HEK293T (cell line): ENCODE measurements at regions not wholly inside any gene's neighbourhood (a gene's known extent, or its start where the extent isn't known, plus 50 kb on each side); places are given as distances from the start of the nearest gene placed in this dataset.

ENCODE experiments used
- CTCF ChIA-PET: fragments of 350-600 bp; formaldehyde crosslinking; extraction: SDS; loops from one replicate; lab custom pipeline; 2021; ENCODE audit warnings: antibody characterized with exemption, inconsistent platforms; lab: Yijun Ruan, JAX
- POLR2A ChIA-PET: fragments of 350-600 bp; formaldehyde crosslinking; extraction: SDS; loops from one replicate; lab custom pipeline; 2020; ENCODE audit warnings: antibody characterized with exemption, inconsistent platforms; lab: Yijun Ruan, JAX
- DNase-seq: peaks from one replicate; pipeline ENCODE4 v3.0.0; 2012; ENCODE audit warnings: mixed read lengths; ENCODE audit errors: extremely low spot score
- ARNT ChIP-seq: fragments of 450-650 bp; IDR thresholded peaks from 2 replicates; pipeline ENCODE4 v1.6.1; 2017; ENCODE audit warnings: mild to moderate bottlenecking
- BHLHE40 ChIP-seq: fragments of 450-650 bp; IDR thresholded peaks from 2 replicates; pipeline ENCODE4 v1.6.1; 2016; ENCODE audit warnings: mild to moderate bottlenecking, moderate library complexity, borderline replicate concordance
- CTBP1 ChIP-seq: fragments of 450-650 bp; IDR thresholded peaks from 2 replicates; pipeline ENCODE4 v1.6.1; 2016; ENCODE audit warnings: borderline replicate concordance
- ELF4 ChIP-seq: fragments of 450-650 bp; IDR thresholded peaks from 2 replicates; pipeline ENCODE4 v1.6.1; 2017; ENCODE audit warnings: antibody characterized with exemption
- FOXA1 ChIP-seq: fragments of 450-650 bp; IDR thresholded peaks from 2 replicates; pipeline ENCODE4 v1.6.1; 2016; ENCODE audit warnings: mild to moderate bottlenecking
- FOXK2 ChIP-seq: fragments of 450-650 bp; IDR thresholded peaks from 2 replicates; pipeline ENCODE4 v1.6.1; 2016; ENCODE audit warnings: mild to moderate bottlenecking
- FOXM1 ChIP-seq: fragments of 450-650 bp; IDR thresholded peaks from 2 replicates; pipeline ENCODE4 v1.6.1; 2017; ENCODE audit warnings: mild to moderate bottlenecking, borderline replicate concordance
- HDGF ChIP-seq: fragments of 450-650 bp; IDR thresholded peaks from 2 replicates; pipeline ENCODE4 v1.6.1; 2017; ENCODE audit warnings: antibody characterized with exemption, borderline replicate concordance
- L3MBTL2 ChIP-seq: fragments of 450-650 bp; conservative IDR thresholded peaks from 2 replicates; pipeline ENCODE4 v1.6.1; 2016; ENCODE audit warnings: mild to moderate bottlenecking
- LEF1 ChIP-seq: fragments of 450-650 bp; IDR thresholded peaks from 2 replicates; pipeline ENCODE4 v1.6.1; 2017; ENCODE audit warnings: mild to moderate bottlenecking, borderline replicate concordance
- NFRKB ChIP-seq: fragments of 450-650 bp; IDR thresholded peaks from 2 replicates; pipeline ENCODE4 v1.6.1; 2016; ENCODE audit warnings: mild to moderate bottlenecking, moderate library complexity
- PKNOX1 ChIP-seq: fragments of 450-650 bp; IDR thresholded peaks from 2 replicates; pipeline ENCODE4 v1.6.1; 2016
- SP1 ChIP-seq: fragments of 450-650 bp; IDR thresholded peaks from 2 replicates; pipeline ENCODE4 v1.6.1; 2017
- SUZ12 ChIP-seq: fragments of 450-650 bp; IDR thresholded peaks from 2 replicates; pipeline ENCODE4 v1.6.1; 2016; ENCODE audit warnings: mild to moderate bottlenecking
- TARDBP ChIP-seq: fragments of 450-650 bp; IDR thresholded peaks from 2 replicates; pipeline ENCODE4 v1.6.1; 2016
- ZNF384 ChIP-seq: fragments of 450-650 bp; IDR thresholded peaks from 2 replicates; pipeline ENCODE4 v1.6.1; 2016

- ChIA-PET POLR2A (no interaction called here), CTCF (no interaction called here)
- TF ChIP-seq SUZ12: no peak
- no peak for TF ChIP-seq FOXA1
- TF ChIP-seq HDGF: no peak
- no peak for TF ChIP-seq BHLHE40
- TF ChIP-seq ARNT: no peak
- TF ChIP-seq CTBP1: no peak
Measured at GRCh38 chr5:78726571-78726970, 78.0 kb upstream of the LHFPL2 start.

GRCh38 chr5:78726003-78726402 lies 77.4 kb upstream of the LHFPL2 start:
- CTCF ChIA-PET: no interaction called here
- TF ChIP-seq FOXK2 (no peak), CTBP1 (no peak), PKNOX1 (no peak), HDGF (no peak), FOXA1 (no peak), L3MBTL2 (no peak)
- POLR2A ChIA-PET: no interaction called here
- no peak for DNase-seq

More at GRCh38 chr5:78726571-78726970, 78.0 kb upstream of the LHFPL2 start:
- DNase-seq: no peak

- no peak for DNase-seq
- no peak for TF ChIP-seq ZNF384
- TF ChIP-seq HDGF: no peak
- no peak for TF ChIP-seq PKNOX1
- TF ChIP-seq BHLHE40: no peak
- TF ChIP-seq SP1: no peak
- ChIA-PET CTCF (no interaction called here), POLR2A (no interaction called here)
Measured at GRCh38 chr5:78724061-78724460, 75.5 kb upstream of the LHFPL2 start.

- DNase-seq: no peak
- ChIA-PET POLR2A (no interaction called here), CTCF (interaction anchor here (0.6 kb wide), 1 partner anchor 110 kb away, joined by 6 read pairs; no protein-coding TSS in a partner anchor)
- TF ChIP-seq FOXA1: no peak
- TF ChIP-seq FOXM1: no peak
- no peak for TF ChIP-seq HDGF
- TF ChIP-seq TARDBP: no peak
- TF ChIP-seq NFRKB: no peak
- TF ChIP-seq ARNT: no peak
- TF ChIP-seq BHLHE40: no peak
- no peak for TF ChIP-seq SP1
- TF ChIP-seq PKNOX1: no peak
- TF ChIP-seq ZNF384: no peak
- no peak for TF ChIP-seq ELF4
Measured at GRCh38 chr5:78720997-78721396, 72.4 kb upstream of the LHFPL2 start.

- POLR2A ChIA-PET: no interaction called here
- TF ChIP-seq HDGF (no peak), BHLHE40 (no peak), ZNF384 (no peak), ELF4 (no peak), FOXA1 (no peak), FOXK2 (no peak), TARDBP (no peak), NFRKB (no peak), SP1 (no peak), SUZ12 (no peak), LEF1 (no peak), FOXM1 (no peak), ARNT (no peak), CTBP1 (no peak), PKNOX1 (no peak), L3MBTL2 (no peak)
- no peak for DNase-seq
- CTCF ChIA-PET: no interaction called here
Measured at GRCh38 chr5:78720227-78720985, 71.8 kb upstream of the LHFPL2 start.

GRCh38 chr5:78719504-78720219 lies 71.1 kb upstream of the LHFPL2 start:
- TF ChIP-seq LEF1 (no peak), NFRKB (no peak), FOXK2 (no peak), FOXM1 (no peak)
- POLR2A ChIA-PET: no interaction called here
- CTCF ChIA-PET: no interaction called here
- no peak for DNase-seq
